ENCODE measurements at regions not wholly inside any gene's neighbourhood (a gene's known extent, or its start where the extent isn't known, plus 50 kb on each side); places are given as distances from the start of the nearest gene placed in this dataset.

- Mint-ChIP-seq H3K9me3 (peaks cover 15% of the 10 kb centered on the region), H3K4me1 (peaks cover 17% of the 10 kb centered on the region), H3K27me3 (ENCODE audit: low read depth, poor library complexity) (peaks cover 11% of the 10 kb centered on the region), H3K36me3 (ENCODE audit: low read depth) (no peaks in the 10 kb centered on the region), H3K4me3 (no peak overlapping the region), H3K27ac (no peak overlapping the region)
- no peak for TF ChIP-seq CTCF (IDR thresholded peaks at IDR 0.05)
- no peak for DNase-seq
Observed at GRCh38 chr6:169344750-169345065, 91.1 kb upstream of the THBS2 start.

GRCh38 chr6:169343886-169344749 is 90.5 kb upstream of the THBS2 start:
- no peak for DNase-seq
- Mint-ChIP-seq H3K27me3 (ENCODE audit: low read depth, poor library complexity) (peaks cover 10% of the 10 kb centered on the region), H3K36me3 (ENCODE audit: low read depth) (no peaks in the 10 kb centered on the region), H3K4me1 (peaks cover 17% of the 10 kb centered on the region), H3K9me3 (peaks cover 10% of the 10 kb centered on the region), H3K4me3 (no peak overlapping the region), H3K27ac (no peak overlapping the region)
- TF ChIP-seq CTCF (IDR thresholded peaks at IDR 0.05) = no peak

GRCh38 chr6:169342710-169343109 is 89.1 kb upstream of the THBS2 start:
- peaks cover 17% of the 10 kb centered on the region for H3K4me1 Mint-ChIP-seq
- H3K4me3 Mint-ChIP-seq = no peak overlapping the region
- H3K9me3 Mint-ChIP-seq = no peaks in the 10 kb centered on the region
- H3K27me3 Mint-ChIP-seq (ENCODE audit: low read depth, poor library complexity) = peaks cover 14% of the 10 kb centered on the region
- H3K36me3 Mint-ChIP-seq (ENCODE audit: low read depth) = no peaks in the 10 kb centered on the region
- DNase-seq = no peak
- no peak for TF ChIP-seq CTCF (IDR thresholded peaks at IDR 0.05)
- H3K27ac Mint-ChIP-seq = no peak overlapping the region

- no peak overlapping the region for H3K27ac Mint-ChIP-seq
- H3K4me1 Mint-ChIP-seq = peaks cover 17% of the 10 kb centered on the region
- H3K27me3 Mint-ChIP-seq (ENCODE audit: low read depth, poor library complexity) = peaks cover 14% of the 10 kb centered on the region
- H3K9me3 Mint-ChIP-seq = no peaks in the 10 kb centered on the region
- H3K4me3 Mint-ChIP-seq = no peak overlapping the region
- H3K36me3 Mint-ChIP-seq (ENCODE audit: low read depth) = no peaks in the 10 kb centered on the region
- no peak for TF ChIP-seq CTCF (IDR thresholded peaks at IDR 0.05)
- DNase-seq = no peak
Observed at GRCh38 chr6:169341706-169342105, 88.1 kb upstream of the THBS2 start.

- TF ChIP-seq CTCF (IDR thresholded peaks at IDR 0.05) = no peak
- H3K9me3 Mint-ChIP-seq = no peaks in the 10 kb centered on the region
- H3K27ac Mint-ChIP-seq = no peak overlapping the region
- H3K36me3 Mint-ChIP-seq (ENCODE audit: low read depth) = no peaks in the 10 kb centered on the region
- H3K4me1 Mint-ChIP-seq = peaks cover 17% of the 10 kb centered on the region
- peaks cover 10% of the 10 kb centered on the region for H3K27me3 Mint-ChIP-seq (ENCODE audit: low read depth, poor library complexity)
- H3K4me3 Mint-ChIP-seq = no peak overlapping the region
- no peak for DNase-seq
Observed at GRCh38 chr6:169341065-169341464, 87.4 kb upstream of the THBS2 start.

GRCh38 chr6:169340395-169340794 is 86.7 kb upstream of the THBS2 start:
- no peak for TF ChIP-seq CTCF (IDR thresholded peaks at IDR 0.05)
- DNase-seq = no peak
- Mint-ChIP-seq H3K27me3 (ENCODE audit: low read depth, poor library complexity) (peaks cover 9% of the 10 kb centered on the region), H3K4me3 (no peak overlapping the region), H3K4me1 (peaks cover 17% of the 10 kb centered on the region), H3K9me3 (no peaks in the 10 kb centered on the region), H3K36me3 (ENCODE audit: low read depth) (no peaks in the 10 kb centered on the region), H3K27ac (no peak overlapping the region)
